HL-60 (cell line): ENCODE measurements at regions not wholly inside any gene's neighbourhood (a gene's known extent, or its start where the extent isn't known, plus 50 kb on each side); places are given as distances from the start of the nearest gene placed in this dataset.

Source experiments
- CTCF ChIP-seq: IDR thresholded peaks from one replicate; pipeline ENCODE4 v1.5.1; 2011; ENCODE audit warnings: low read length, control low read depth, inconsistent platforms; ENCODE audit not compliant: insufficient read depth
- GABPA ChIP-seq: IDR thresholded peaks from 2 replicates; pipeline ENCODE4 v1.6.1; 2012; ENCODE audit warnings: low read depth
- POLR2AphosphoS5 ChIP-seq: IDR thresholded peaks from 2 replicates; pipeline ENCODE4 v1.6.1; 2012; ENCODE audit warnings: low read depth
- SPI1 ChIP-seq: IDR thresholded peaks from 2 replicates; pipeline ENCODE4 v1.6.1; 2012; ENCODE audit warnings: low read depth, mild to moderate bottlenecking, borderline replicate concordance

- no peak for TF ChIP-seq CTCF
- TF ChIP-seq POLR2AphosphoS5, result no peak
- TF ChIP-seq GABPA, result no peak
- no peak for TF ChIP-seq SPI1
Observed at GRCh38 chr10:29946614-29946952, 112.8 kb downstream of the JCAD start.
